A549 (cell line): ENCODE measurements at regions not wholly inside any gene's neighbourhood (a gene's known extent, or its start where the extent isn't known, plus 50 kb on each side); places are given as distances from the start of the nearest gene placed in this dataset.

ENCODE experiments used
- ATAC-seq, 2 experiments: fragments of 200-7000 bp in 1 of 2; fragments of >200 bp in 1 of 2; cut with Nextera tagmentation in 1 of 2; cut with Tn5 transposase in 1 of 2; 3 replicates each; pipeline versions ENCODE4 v1.8.0 to v1.9.1; 2018 to 2020; ENCODE audit warnings: mild to moderate bottlenecking in 1 of 2, moderate library complexity in 1 of 2
- CTCF ChIA-PET: fragments of 300-600 bp; sonication (Branson Sonifier 250); formaldehyde crosslinking; extraction: SDS; loops from one replicate; lab custom pipeline; 2021; ENCODE audit warnings: antibody characterized with exemption, inconsistent platforms; lab: Yijun Ruan, JAX
- POLR2A ChIA-PET: fragments of 350-600 bp; formaldehyde crosslinking; extraction: SDS; loops from one replicate; lab custom pipeline; 2021; ENCODE audit warnings: antibody characterized with exemption, inconsistent platforms; lab: Yijun Ruan, JAX
- DNase-seq, 2 experiments: peaks; one replicate each; pipeline versions ENCODE4 v3.0.0 to v3.0.0-alpha.2; 2011 to 2016; ENCODE audit warnings: low read depth in 1 of 2, low spot score in 1 of 2
- FAIRE-seq: peaks from 2 replicates; lab custom pipeline; 2011; peaks lifted over from hg19 to GRCh38; lab: Jason Lieb, UNC
- H3K27ac ChIP-seq, 2 experiments: fragments of >200 bp; sonication (Bioruptor Twin); formaldehyde crosslinking; 3 replicates each; pipeline ENCODE4 v1.5.1; 2016 to 2017
- H3K4me1 ChIP-seq: fragments of >200 bp; sonication (Bioruptor Twin); formaldehyde crosslinking; 3 replicates; pipeline ENCODE4 v1.6.1; 2016
- H3K4me2 ChIP-seq: fragments of >200 bp; sonication (Bioruptor Twin); formaldehyde crosslinking; 3 replicates; pipeline ENCODE4 v1.6.1; 2016
- H3K4me3 ChIP-seq: fragments of >200 bp; sonication (Bioruptor Twin); formaldehyde crosslinking; 3 replicates; pipeline ENCODE4 v1.5.1; 2016
- H3K9me3 ChIP-seq: fragments of >200 bp; sonication (Bioruptor Twin); formaldehyde crosslinking; 3 replicates; pipeline ENCODE4 v1.6.1; 2016
- BCL3 ChIP-seq: fragments of >200 bp; sonication (Bioruptor Twin); formaldehyde crosslinking; IDR thresholded peaks from 3 replicates; pipeline ENCODE4 v1.6.1; 2016
- BHLHE40 ChIP-seq: IDR thresholded peaks from 2 replicates; pipeline ENCODE4 v1.6.1; 2012; ENCODE audit warnings: low read depth, low read length, inconsistent platforms
- CEBPB ChIP-seq, 2 experiments: fragments of >200 bp in 1 of 2; sonication (Bioruptor Twin) in 1 of 2; formaldehyde crosslinking in 1 of 2; IDR thresholded peaks; 2 replicates each; pipeline ENCODE4 v1.6.1; 2012 to 2016
- ESRRA ChIP-seq: fragments of 150-350 bp; IDR thresholded peaks from 2 replicates; pipeline ENCODE4 v1.6.1; 2014; ENCODE audit warnings: mild to moderate bottlenecking, low read length, borderline replicate concordance
- FOSL2 ChIP-seq, 2 experiments: fragments of 450-650 bp in 1 of 2; fragments of >200 bp in 1 of 2; sonication (Bioruptor Twin) in 1 of 2; formaldehyde crosslinking; IDR thresholded peaks; 2 replicates each; pipeline versions ENCODE4 v1.5.0 to v1.6.1; 2016 to 2020; ENCODE audit warnings: mild to moderate bottlenecking in 1 of 2, moderate library complexity in 1 of 2
- HDAC2 ChIP-seq: fragments of 200-600 bp; sonication (generic); IDR thresholded peaks from 2 replicates; pipeline ENCODE4 v1.6.1; 2016
- HES2 ChIP-seq: fragments of >200 bp; sonication (Bioruptor Twin); formaldehyde crosslinking; IDR thresholded peaks from 2 replicates; pipeline ENCODE4 v1.6.1; 2016
- HMGXB4 ChIP-seq: fragments of 250-450 bp; sonication (Bioruptor Pico); IDR thresholded peaks from 2 replicates; pipeline ENCODE4 v1.5.0; 2021; ENCODE audit warnings: mild to moderate bottlenecking, moderate library complexity, borderline replicate concordance
- HOXB13 ChIP-seq: fragments of 250-450 bp; sonication (Bioruptor Pico); IDR thresholded peaks from 2 replicates; pipeline ENCODE4 v1.5.0; 2020; ENCODE audit warnings: low read depth, mild to moderate bottlenecking, moderate library complexity
- HOXB5 ChIP-seq: fragments of 250-450 bp; sonication (Bioruptor Pico); IDR thresholded peaks from 2 replicates; pipeline ENCODE4 v1.5.0; 2020; ENCODE audit warnings: mild to moderate bottlenecking, moderate library complexity
- MAFK ChIP-seq: fragments of 450-650 bp; IDR thresholded peaks from 2 replicates; pipeline ENCODE4 v1.6.1; 2014; ENCODE audit not compliant: partially characterized antibody
- MAZ ChIP-seq: fragments of 150-350 bp; IDR thresholded peaks from 2 replicates; pipeline ENCODE4 v1.6.1; 2014; ENCODE audit warnings: antibody characterized with exemption, low read depth, low read length, borderline replicate concordance
- NPAS2 ChIP-seq: fragments of 250-450 bp; sonication (Bioruptor Pico); IDR thresholded peaks from 2 replicates; pipeline ENCODE4 v1.8.0; 2022; ENCODE audit warnings: mild to moderate bottlenecking, moderate library complexity, borderline replicate concordance
- RCOR1 ChIP-seq: fragments of 150-350 bp; IDR thresholded peaks from 2 replicates; pipeline ENCODE4 v1.6.1; 2014; ENCODE audit warnings: antibody characterized with exemption, low read length, low read depth
- REST ChIP-seq: fragments of 200-600 bp; sonication (generic); IDR thresholded peaks from 2 replicates; pipeline ENCODE4 v1.6.1; 2016; ENCODE audit warnings: antibody characterized with exemption, mild to moderate bottlenecking, moderate library complexity
- SREBF2 ChIP-seq: fragments of 450-650 bp; IDR thresholded peaks from 2 replicates; pipeline ENCODE4 v1.6.1; 2014; ENCODE audit warnings: mild to moderate bottlenecking, moderate library complexity
- TP53 ChIP-seq: fragments of 250-450 bp; sonication (Bioruptor Pico); IDR thresholded peaks from 2 replicates; pipeline ENCODE4 v1.5.0; 2021; ENCODE audit warnings: mild to moderate bottlenecking, moderate library complexity
- ZC3H11A ChIP-seq: fragments of 450-650 bp; IDR thresholded peaks from 2 replicates; pipeline ENCODE4 v1.6.1; 2014; ENCODE audit warnings: antibody characterized with exemption, mild to moderate bottlenecking
- WGBS: methylation state at CpG from one replicate; pipeline ENCODE4 v1.1.6; 2017; ENCODE audit errors: missing lambda C conversion rate; 5-methylcytosine and 5-hydroxymethylcytosine counted together

GRCh38 chr21:19523061-19523460 is 1119.5 kb upstream of the TMPRSS15 start:
- FAIRE-seq (no peak), DNase-seq (no peak), ATAC-seq (no peak)
- Histone ChIP-seq H3K27ac (no peak overlapping the region), H3K4me2 (no peak overlapping the region), H3K4me3 (no peak overlapping the region), H3K4me1 (no peaks in the 10 kb centered on the region), H3K9me3 (no peaks in the 10 kb centered on the region)
- 0% methylated on average over 1 of the region's 1 CpG for WGBS
- TF ChIP-seq REST (no peak), HMGXB4 (CRISPR knock-in tag) (no peak), FOSL2 (IDR thresholded peaks at IDR 0.05) (no peak), FOSL2 (CRISPR knock-in tag; IDR thresholded peaks at IDR 0.05) (no peak), HOXB5 (no peak), ZC3H11A (no peak), BCL3 (no peak), CEBPB (IDR thresholded peaks at IDR 0.05) (no peak), TP53 (CRISPR knock-in tag) (no peak), HOXB13 (CRISPR knock-in tag) (no peak)
- CTCF ChIA-PET, result no interaction called here
- POLR2A ChIA-PET, result no interaction called here

GRCh38 chr21:19523746-19524145 is 1120.2 kb upstream of the TMPRSS15 start:
- ATAC-seq (no peak), FAIRE-seq (no peak), DNase-seq (no peak)
- 0% methylated on average over 2 of the region's 2 CpGs for WGBS
- TF ChIP-seq SREBF2 (no peak), HDAC2 (no peak), RCOR1 (no peak), MAFK (no peak), HES2 (no peak), ESRRA (no peak)
- no peaks in the 10 kb centered on the region for H3K4me1 ChIP-seq
- no peak overlapping the region for H3K27ac ChIP-seq
- POLR2A ChIA-PET, result no interaction called here
- CTCF ChIA-PET, result no interaction called here
- H3K4me2 ChIP-seq, result no peak overlapping the region
- H3K9me3 ChIP-seq, result no peaks in the 10 kb centered on the region
- no peak overlapping the region for H3K4me3 ChIP-seq

GRCh38 chr21:19529031-19529430 is 1125.4 kb upstream of the TMPRSS15 start:
- ATAC-seq (no peak), FAIRE-seq (no peak), DNase-seq (no peak)
- 0% methylated on average over 1 of the region's 1 CpG for WGBS
- ChIA-PET CTCF (no interaction called here), POLR2A (no interaction called here)
- no peak overlapping the region for H3K27ac ChIP-seq
- H3K9me3 ChIP-seq, result no peaks in the 10 kb centered on the region
- no peak overlapping the region for H3K4me2 ChIP-seq
- no peak overlapping the region for H3K4me3 ChIP-seq
- no peaks in the 10 kb centered on the region for H3K4me1 ChIP-seq
- TF ChIP-seq BHLHE40, result no peak
- TF ChIP-seq NPAS2 (CRISPR knock-in tag), result no peak
- TF ChIP-seq MAZ, result no peak
